NB4 (cell line): ENCODE measurements at regions not wholly inside any gene's neighbourhood (a gene's known extent, or its start where the extent isn't known, plus 50 kb on each side); places are given as distances from the start of the nearest gene placed in this dataset.

Experiments
- DNase-seq: peaks from one replicate; pipeline ENCODE4 v3.0.0; 2010; ENCODE audit warnings: low read depth
- H3K4me3 ChIP-seq: one replicate; pipeline ENCODE4 v1.5.1; 2011; ENCODE audit warnings: mild to moderate bottlenecking, low read depth, low read length, moderate library complexity
- CTCF ChIP-seq: IDR thresholded peaks from one replicate; pipeline ENCODE4 v1.5.1; 2012; ENCODE audit warnings: low read depth, low read length
- MYC ChIP-seq: IDR thresholded peaks from 2 replicates; pipeline ENCODE4 v1.6.1; 2011; ENCODE audit warnings: low read depth, low read length
- POLR2A ChIP-seq: IDR thresholded peaks from 2 replicates; pipeline ENCODE4 v1.6.1; 2011; ENCODE audit warnings: mild to moderate bottlenecking; ENCODE audit not compliant: insufficient read length; ENCODE audit errors: extremely low read depth
- TF ChIP-seq, protein P1 (sequence below): IDR thresholded peaks from 2 replicates; pipeline ENCODE4 v1.6.1; 2011; ENCODE audit warnings: low read depth, low read length

DNA sequence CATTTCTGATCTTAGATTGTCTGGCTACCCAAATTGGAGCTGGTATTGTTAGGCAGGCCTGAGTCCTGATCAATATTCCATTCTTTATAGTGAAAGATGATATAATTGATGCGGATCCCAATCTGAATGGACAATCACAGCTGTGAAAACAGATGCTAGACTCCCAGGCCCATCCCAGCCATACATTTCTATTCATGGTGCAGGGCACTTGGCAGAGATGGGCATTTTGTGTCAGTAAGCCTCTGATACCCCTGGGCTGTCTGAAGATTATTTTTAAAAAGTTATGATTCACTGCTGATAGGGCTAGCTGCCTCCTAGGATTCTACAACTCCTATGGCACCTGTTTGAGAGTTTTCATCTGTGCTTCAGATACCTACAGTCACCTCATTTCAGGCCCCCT, 61.2 kb upstream of the TSPAN7 start:
- no peak overlapping the region for H3K4me3 ChIP-seq
- no peak for DNase-seq
- TF ChIP-seq POLR2A (no peak), CTCF (no peak), MYC (no peak)
- TF ChIP-seq, protein P1, sequence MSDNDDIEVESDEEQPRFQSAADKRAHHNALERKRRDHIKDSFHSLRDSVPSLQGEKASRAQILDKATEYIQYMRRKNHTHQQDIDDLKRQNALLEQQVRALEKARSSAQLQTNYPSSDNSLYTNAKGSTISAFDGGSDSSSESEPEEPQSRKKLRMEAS = no peak

DNA sequence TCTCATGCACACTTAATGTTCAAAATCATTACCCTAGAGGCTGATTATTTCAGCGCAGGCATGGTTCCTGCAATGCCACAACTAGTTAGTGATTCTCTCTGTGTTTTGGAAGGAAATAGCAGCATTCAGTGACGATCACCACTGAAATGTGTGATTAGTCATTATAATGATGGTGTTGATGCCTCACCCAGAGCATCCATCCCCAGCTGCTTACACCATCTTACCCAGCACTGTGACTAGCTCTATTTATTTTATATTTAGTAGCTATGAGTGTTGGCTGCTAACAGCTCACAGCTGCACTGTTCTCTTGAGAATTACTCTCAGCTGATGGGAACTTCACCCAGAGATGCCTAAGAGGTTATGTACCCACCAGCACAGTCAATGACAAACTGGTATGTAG, 60.5 kb upstream of the TSPAN7 start:
- DNase-seq = no peak
- TF ChIP-seq, protein P1 = no peak
- TF ChIP-seq CTCF (no peak), MYC (no peak), POLR2A (no peak)
- no peak overlapping the region for H3K4me3 ChIP-seq

DNA sequence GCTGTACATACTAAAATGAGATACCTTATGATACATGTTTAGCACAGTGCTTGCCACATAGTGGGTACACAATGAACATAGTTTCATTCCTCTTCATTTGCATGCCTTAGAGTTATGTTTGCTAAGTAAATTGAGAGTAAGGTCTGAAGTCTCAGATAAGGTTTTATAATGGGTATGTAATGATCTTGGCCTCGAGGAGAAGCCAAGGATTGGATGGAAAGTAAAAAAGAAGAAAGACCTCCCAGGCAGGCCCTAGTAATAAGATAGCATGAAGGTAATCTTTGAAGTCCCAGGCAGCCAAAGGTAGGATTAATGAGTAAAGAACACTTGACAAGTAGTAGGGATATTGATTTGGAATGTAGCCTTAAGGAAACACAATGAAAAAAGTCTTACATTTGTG, 55.8 kb upstream of the TSPAN7 start:
- TF ChIP-seq, protein P1 = no peak
- TF ChIP-seq POLR2A = no peak
- no peak for TF ChIP-seq MYC
- TF ChIP-seq CTCF = no peak
- DNase-seq = no peak

More for the DNA sequence above, 55.8 kb upstream of the TSPAN7 start:
- H3K4me3 ChIP-seq = no peak overlapping the region
